HepG2 (cell line): ENCODE measurements at regions not wholly inside any gene's neighbourhood (a gene's known extent, or its start where the extent isn't known, plus 50 kb on each side); places are given as distances from the start of the nearest gene placed in this dataset.

ENCODE experiments used
- ATAC-seq: fragments of 200-7000 bp; cut with Tn5 transposase; 3 replicates; pipeline ENCODE4 v1.9.1; 2020; ENCODE audit warnings: mild to moderate bottlenecking, moderate library complexity
- BruUV-seq: library from RNA; stranded (reverse); fragments of 400-500 nt; replicated peaks from 2 replicates; lab custom pipeline; 2021; lab: Mats Ljungman, UMichigan
- CTCF ChIA-PET: fragments of 300-600 bp; formaldehyde crosslinking; extraction: SDS; loops from one replicate; lab custom pipeline; 2021; ENCODE audit warnings: low total read pairs, inconsistent platforms, low intra/inter-chr PET ratio; lab: Yijun Ruan, JAX
- POLR2A ChIA-PET: fragments of 350-600 bp; sonication (Branson Sonifier 250); formaldehyde crosslinking; loops from one replicate; lab custom pipeline; 2020; ENCODE audit warnings: antibody characterized with exemption, inconsistent platforms; lab: Yijun Ruan, JAX
- DNase-seq: peaks from one replicate; pipeline ENCODE4 v3.0.0-alpha.2; 2015; ENCODE audit warnings: low spot score
- FAIRE-seq: peaks from 3 replicates; lab custom pipeline; 2011; peaks lifted over from hg19 to GRCh38; lab: Jason Lieb, UNC
- H2AFZ ChIP-seq: one replicate; pipeline ENCODE4 v1.6.1; 2011; ENCODE audit warnings: low read length, inconsistent platforms
- H3K27ac ChIP-seq: fragments of 300-600 bp; 3 replicates; pipeline ENCODE4 v1.8.0; 2011; ENCODE audit warnings: mixed run types, mild to moderate bottlenecking, mixed read lengths, low read length, inconsistent platforms; ENCODE audit not compliant: insufficient read depth; ENCODE audit errors: extremely low read length
- H3K27me3 ChIP-seq, 2 experiments: fragments of 200-600 bp in 1 of 2; 2 replicates in 1 of 2; 3 replicates in 1 of 2; pipeline versions ENCODE4 v1.6.0 to v1.8.0; 2011; ENCODE audit warnings: low read length in 2 of 2, mild to moderate bottlenecking in 2 of 2, moderate library complexity in 2 of 2, inconsistent platforms in 1 of 2; ENCODE audit not compliant: insufficient read depth in 2 of 2, control insufficient read depth in 1 of 2
- H3K36me3 ChIP-seq, 2 experiments: fragments of 200-600 bp in 1 of 2; replicated peaks in 1 of 2; 2 replicates in 1 of 2; 3 replicates in 1 of 2; pipeline versions ENCODE4 v1.5.1 to v1.8.0; 2011; ENCODE audit warnings: low read length in 2 of 2, inconsistent platforms in 1 of 2; ENCODE audit not compliant: insufficient read depth in 2 of 2, control insufficient read depth in 1 of 2
- H3K4me1 ChIP-seq: 2 replicates; pipeline ENCODE4 v1.5.1; 2012; ENCODE audit warnings: low read length, inconsistent platforms; ENCODE audit not compliant: insufficient read depth
- H3K4me2 ChIP-seq: 2 replicates; pipeline ENCODE4 v1.6.0; 2011; ENCODE audit warnings: low read depth, low read length, inconsistent platforms
- H3K4me3 ChIP-seq, 3 experiments: fragments of 200-600 bp in 1 of 3; sonication (generic), shearing (Covaris generic) in 1 of 3; replicated peaks in 1 of 3; 2 replicates each; pipeline ENCODE4 v1.5.1; 2011 to 2016; ENCODE audit warnings: low read length in 3 of 3, inconsistent platforms in 2 of 3, low read depth in 2 of 3, mild to moderate bottlenecking in 2 of 3, control low read depth in 1 of 3, mixed read lengths in 1 of 3; ENCODE audit not compliant: insufficient read depth in 1 of 3
- H3K79me2 ChIP-seq: one replicate; pipeline ENCODE4 v1.6.1; 2011; ENCODE audit warnings: low read length, inconsistent platforms; ENCODE audit not compliant: insufficient read depth
- H3K9ac ChIP-seq: 2 replicates; pipeline ENCODE4 v1.6.0; 2011; ENCODE audit warnings: mild to moderate bottlenecking, low read depth, low read length, inconsistent platforms; ENCODE audit not compliant: insufficient read depth
- H3K9me3 ChIP-seq: 2 replicates; pipeline ENCODE4 v1.5.1; 2012; ENCODE audit warnings: mild to moderate bottlenecking, low read length
- H4K20me1 ChIP-seq: 2 replicates; pipeline ENCODE4 v1.6.0; 2011; ENCODE audit warnings: inconsistent platforms, mild to moderate bottlenecking, low read length, moderate library complexity; ENCODE audit not compliant: insufficient read depth
- ASH2L ChIP-seq: fragments of 300-600, 200-600 bp; sonication (generic); IDR thresholded peaks from 2 replicates; pipeline ENCODE4 v1.7.0; 2017; ENCODE audit warnings: low read depth, mild to moderate bottlenecking, moderate library complexity, mixed read lengths, low read length; ENCODE audit not compliant: insufficient read length
- ATF1 ChIP-seq: IDR thresholded peaks from 2 replicates; pipeline ENCODE4 v1.6.1; 2016; ENCODE audit warnings: mild to moderate bottlenecking, control low read depth
- ESRRA ChIP-seq: sonication (generic); formaldehyde crosslinking; IDR thresholded peaks from 2 replicates; pipeline ENCODE4 v1.5.1; 2020; ENCODE audit warnings: mild to moderate bottlenecking, low read depth, missing genetic modification reagents
- HDAC1 ChIP-seq: sonication (generic); formaldehyde crosslinking; IDR thresholded peaks from 2 replicates; pipeline ENCODE4 v1.5.1; 2020; ENCODE audit warnings: mild to moderate bottlenecking, missing genetic modification reagents
- NFAT5 ChIP-seq: sonication (generic); formaldehyde crosslinking; IDR thresholded peaks from 2 replicates; pipeline ENCODE4 v1.4.0; 2020; ENCODE audit warnings: missing genetic modification reagents
- NFE2 ChIP-seq: sonication (generic); formaldehyde crosslinking; IDR thresholded peaks from 2 replicates; pipeline ENCODE4 v1.4.0; 2020; ENCODE audit warnings: missing genetic modification reagents
- ZNF251 ChIP-seq: sonication (generic); formaldehyde crosslinking; IDR thresholded peaks from 2 replicates; pipeline ENCODE4 v1.9.0; 2021; ENCODE audit warnings: mild to moderate bottlenecking, missing genetic modification reagents
- ZNF350 ChIP-seq: sonication (generic); formaldehyde crosslinking; IDR thresholded peaks from 2 replicates; pipeline ENCODE4 v1.4.0; 2020; ENCODE audit warnings: mild to moderate bottlenecking, low read depth, missing genetic modification reagents, borderline replicate concordance
- ZNF564 ChIP-seq: sonication (generic); formaldehyde crosslinking; IDR thresholded peaks from 2 replicates; pipeline ENCODE4 v1.8.1; 2023; ENCODE audit warnings: mild to moderate bottlenecking, missing genetic modification reagents
- ZNF572 ChIP-seq: sonication (generic); formaldehyde crosslinking; IDR thresholded peaks from 2 replicates; pipeline ENCODE4 v1.5.1; 2020; ENCODE audit warnings: mild to moderate bottlenecking, missing genetic modification reagents
- ZNF841 ChIP-seq: sonication (generic); formaldehyde crosslinking; IDR thresholded peaks from 2 replicates; pipeline ENCODE4 v1.8.1; 2023; ENCODE audit warnings: missing genetic modification reagents, borderline replicate concordance
- WGBS: methylation state at CpG from one replicate; pipeline ENCODE4 v1.1.6; 2017; ENCODE audit warnings: low lambda C conversion rate; 5-methylcytosine and 5-hydroxymethylcytosine counted together
- in situ Hi-C: cut with HindIII; loops from 2 replicates; pipeline ENCODE4 v1.10.0; 2017; ENCODE audit warnings: low pct_unique_long_range_greater_than_20kb; ENCODE audit not compliant: extremely low pct_ligation_motif_present
- intact Hi-C: fragments of 100-400 bp; cut with micrococcal nuclease; formaldehyde crosslinking; loops from one replicate; pipeline ENCODE4 v1.10.0; 2022; ENCODE audit not compliant: unreplicated experiment
- TF ChIP-seq, protein P1 (sequence below): sonication (generic); formaldehyde crosslinking; IDR thresholded peaks from 2 replicates; pipeline ENCODE4 v1.5.0; 2020; ENCODE audit warnings: missing genetic modification reagents

GRCh38 chr14:83441801-83442200 is 1908.1 kb upstream of the SEL1L start:
- no peak for FAIRE-seq
- no peak for ATAC-seq

DNA sequence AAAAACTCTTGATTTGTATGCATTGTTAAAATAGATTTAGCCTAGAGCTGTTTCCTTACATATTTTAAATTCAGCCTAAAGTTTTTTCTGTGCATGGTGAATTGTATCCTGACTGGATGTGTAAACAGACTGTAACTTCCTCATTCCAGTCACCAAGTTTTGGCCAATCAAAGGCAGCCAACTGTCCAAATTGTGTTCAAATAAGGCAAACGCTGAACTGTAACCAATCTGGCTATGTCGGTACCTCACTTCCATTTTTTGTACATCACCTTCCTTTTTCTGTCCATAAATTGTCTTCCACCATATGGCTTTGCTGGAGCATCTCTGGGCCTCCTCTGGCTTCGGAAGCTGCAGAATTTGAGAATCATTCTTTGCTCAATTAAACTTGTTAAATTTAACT is 1921.9 kb upstream of the SEL1L start:
- H3K4me3 ChIP-seq = no peak overlapping the region
- no peak overlapping the region for H3K9ac ChIP-seq
- BruUV-seq = no TSS peak
- no peaks in the 10 kb centered on the region for H3K4me1 ChIP-seq
- no peaks in the 10 kb centered on the region for H3K36me3 ChIP-seq
- H3K4me2 ChIP-seq = no peak overlapping the region
- ChIA-PET POLR2A (no interaction called here), CTCF (no interaction called here)
- no peak for FAIRE-seq
- H3K27ac ChIP-seq = no peak overlapping the region
- H4K20me1 ChIP-seq = no peaks in the 10 kb centered on the region
- H2AFZ ChIP-seq = no peak overlapping the region
- H3K27me3 ChIP-seq = no peaks in the 10 kb centered on the region
- 6% methylated on average over 3 of the region's 3 CpGs for WGBS
- DNase-seq = no peak
- intact Hi-C loops = no loop called here
- no peaks in the 10 kb centered on the region for H3K79me2 ChIP-seq
- no peak for ATAC-seq
- in situ Hi-C loops = no loop called here
- H3K9me3 ChIP-seq = peaks cover 93% of the 10 kb centered on the region
- TF ChIP-seq NFE2 (no peak), ZNF251 (CRISPR knock-in tag) (no peak), NFAT5 (CRISPR knock-in tag) (no peak), ZNF564 (CRISPR knock-in tag) (no peak), ZNF841 (CRISPR knock-in tag) (no peak), ASH2L (no peak), ZNF572 (CRISPR knock-in tag) (no peak), ATF1 (CRISPR knock-in tag) (no peak), HDAC1 (CRISPR knock-in tag) (no peak)
- TF ChIP-seq, protein P1, sequence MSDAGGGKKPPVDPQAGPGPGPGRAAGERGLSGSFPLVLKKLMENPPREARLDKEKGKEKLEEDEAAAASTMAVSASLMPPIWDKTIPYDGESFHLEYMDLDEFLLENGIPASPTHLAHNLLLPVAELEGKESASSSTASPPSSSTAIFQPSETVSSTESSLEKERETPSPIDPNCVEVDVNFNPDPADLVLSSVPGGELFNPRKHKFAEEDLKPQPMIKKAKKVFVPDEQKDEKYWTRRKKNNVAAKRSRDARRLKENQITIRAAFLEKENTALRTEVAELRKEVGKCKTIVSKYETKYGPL (CRISPR knock-in tag) = no peak

More at GRCh38 chr14:83441801-83442200, 1908.1 kb upstream of the SEL1L start:
- in situ Hi-C loops (no loop called here), intact Hi-C loops (no loop called here)
- H4K20me1 ChIP-seq = no peaks in the 10 kb centered on the region
- no peak overlapping the region for H2AFZ ChIP-seq
- ChIA-PET POLR2A (no interaction called here), CTCF (no interaction called here)
- H3K79me2 ChIP-seq = no peaks in the 10 kb centered on the region
- no peak overlapping the region for H3K9ac ChIP-seq
- DNase-seq = no peak
- TF ChIP-seq ZNF350 (CRISPR knock-in tag) (no peak), ESRRA (CRISPR knock-in tag) (no peak)
- no peaks in the 10 kb centered on the region for H3K36me3 ChIP-seq
- no peaks in the 10 kb centered on the region for H3K4me1 ChIP-seq
- no peaks in the 10 kb centered on the region for H3K27me3 ChIP-seq
- BruUV-seq = no TSS peak
- peaks cover 75% of the 10 kb centered on the region for H3K9me3 ChIP-seq
- H3K4me2 ChIP-seq = no peak overlapping the region
- WGBS = 0% methylated on average over 2 of the region's 2 CpGs
- no peak overlapping the region for H3K27ac ChIP-seq
- H3K4me3 ChIP-seq = no peak overlapping the region
